T-cell (primary cell): ENCODE measurements at regions not wholly inside any gene's neighbourhood (a gene's known extent, or its start where the extent isn't known, plus 50 kb on each side); places are given as distances from the start of the nearest gene placed in this dataset.
A peak's percentile ranks its signal among the peaks of the same experiment; 100 is the strongest.
"Not testable (repeated sequence)": the region's sequence is repeated elsewhere in the genome, so short reads cannot be mapped to it uniquely, and the experiment has no call there.

Experiments used
- ATAC-seq, 4 experiments: fragments of 200-7000 bp in 3 of 4; fragments of 150-1000 bp in 1 of 4; cut with Tn5 transposase; replicated peaks in 1 of 4; 1 replicate in 3 of 4; 2 replicates in 1 of 4; pipeline ENCODE4 v1.10.0; 2021; ENCODE audit warnings: moderate library complexity in 3 of 4, mild to moderate bottlenecking in 2 of 4, moderate number of reproducible peaks in 1 of 4
- CTCF ChIA-PET, 2 donors: fragments of 300-600 bp; sonication (Branson Sonifier 250); formaldehyde crosslinking; loops; one replicate each; lab custom pipeline; 2022; ENCODE audit warnings: antibody characterized with exemption in 2 of 2; lab: Charles Lee
- POLR2A ChIA-PET, 2 donors: fragments of 300-600 bp; sonication (Branson Sonifier 250); formaldehyde crosslinking; loops; one replicate each; lab custom pipeline; 2022; ENCODE audit warnings: antibody characterized with exemption in 2 of 2; lab: Charles Lee
- DNase-seq, 35 experiments: peaks; one replicate each; pipeline versions ENCODE4 v3.0.0 to v3.0.0-alpha.2; 2013 to 2023
- H3K27ac ChIP-seq: one replicate; pipeline ENCODE4 v1.5.1; 2013; ENCODE audit warnings: low read length
- H3K27me3 ChIP-seq, 2 experiments: replicated peaks in 1 of 2; 1 replicate in 1 of 2; 2 replicates in 1 of 2; pipeline versions ENCODE4 v1.6.1 to v1.7.0; 2013; ENCODE audit warnings: low read length in 1 of 2, mixed read lengths in 1 of 2; ENCODE audit not compliant: control insufficient read depth in 2 of 2, insufficient read depth in 2 of 2; ENCODE audit errors: extremely low read depth in 1 of 2
- H3K36me3 ChIP-seq, 2 donors: 1 replicate in 1 of 2; 2 replicates in 1 of 2; pipeline versions ENCODE4 v1.6.1 to v1.7.0; 2013; ENCODE audit warnings: low read length in 1 of 2; ENCODE audit not compliant: control insufficient read depth in 2 of 2, insufficient read depth in 1 of 2; ENCODE audit errors: extremely low read depth in 1 of 2
- H3K4me1 ChIP-seq, 2 experiments: 1 replicate in 1 of 2; 2 replicates in 1 of 2; pipeline versions ENCODE4 v1.6.1 to v1.7.0; 2013; ENCODE audit warnings: low read length in 2 of 2, mixed read lengths in 1 of 2; ENCODE audit not compliant: insufficient read depth in 2 of 2, control insufficient read depth in 1 of 2; ENCODE audit errors: extremely low read depth in 1 of 2
- H3K4me3 ChIP-seq, 2 donors: 1 replicate in 1 of 2; 2 replicates in 1 of 2; pipeline versions ENCODE4 v1.5.1 to v1.7.0; 2013; ENCODE audit warnings: mild to moderate bottlenecking in 2 of 2, low read length in 1 of 2, moderate library complexity in 1 of 2; ENCODE audit not compliant: control insufficient read depth in 1 of 2; ENCODE audit errors: extremely low read depth in 1 of 2
- H3K9me3 ChIP-seq: 2 replicates; pipeline ENCODE4 v1.7.0; 2013
- H3K27ac Mint-ChIP-seq, 2 donors: one replicate each; pipeline ENCODE4 v1.8.0; 2020 to 2021; ENCODE audit warnings: mild to moderate bottlenecking in 2 of 2, mixed read lengths in 2 of 2
- H3K27me3 Mint-ChIP-seq, 2 donors: one replicate each; pipeline ENCODE4 v1.8.0; 2021 to 2022; ENCODE audit warnings: mixed read lengths in 2 of 2
- H3K36me3 Mint-ChIP-seq: one replicate; pipeline ENCODE4 v1.8.0; 2021; ENCODE audit warnings: mixed read lengths
- H3K4me1 Mint-ChIP-seq, 3 donors: one replicate each; pipeline ENCODE4 v1.8.0; 2020 to 2022; ENCODE audit warnings: mixed read lengths in 3 of 3, mild to moderate bottlenecking in 1 of 3
- H3K4me3 Mint-ChIP-seq, 3 donors: one replicate each; pipeline ENCODE4 v1.8.0; 2020 to 2022; ENCODE audit warnings: mild to moderate bottlenecking in 3 of 3, mixed read lengths in 3 of 3, moderate library complexity in 3 of 3
- H3K9me3 Mint-ChIP-seq, 3 donors: one replicate each; pipeline ENCODE4 v1.8.0; 2020 to 2022; ENCODE audit warnings: mixed read lengths in 3 of 3
- WGBS: methylation state at CpG from one replicate; pipeline ENCODE4 v1.1.5; 2013; ENCODE audit warnings: missing lambda C conversion rate; ENCODE audit not compliant: insufficient coverage; 5-methylcytosine and 5-hydroxymethylcytosine counted together

- H3K4me3 Mint-ChIP-seq, result no peak overlapping the region
- CTCF ChIA-PET, result no interaction called here
- no peaks in the 10 kb centered on the region for H3K36me3 Mint-ChIP-seq
- no peaks in the 10 kb centered on the region for H3K4me1 ChIP-seq
- H3K27me3 Mint-ChIP-seq, result peaks cover 0 to 4% of the 10 kb centered on the region in 2 donors
- 100% methylated on average over 2 of the region's 10 CpGs for WGBS
- H3K27ac Mint-ChIP-seq, result no peak overlapping the region
- no peak overlapping the region for H3K27ac ChIP-seq
- H3K9me3 Mint-ChIP-seq, result no peaks in the 10 kb centered on the region
- no peaks in the 10 kb centered on the region for H3K4me1 Mint-ChIP-seq
- H3K9me3 ChIP-seq, result no peaks in the 10 kb centered on the region
- no peaks in the 10 kb centered on the region for H3K36me3 ChIP-seq
- POLR2A ChIA-PET, result no interaction called here
- DNase-seq, result no peak
- H3K4me3 ChIP-seq, result no peak overlapping the region
- no peaks in the 10 kb centered on the region for H3K27me3 ChIP-seq
- no peak for ATAC-seq
These were observed 98.6 kb upstream of the OSBPL11 start for GRCh38 chr3:125693887-125694286.

- ATAC-seq (no peak), DNase-seq (no peak)
- Histone ChIP-seq H3K9me3 (no peaks in the 10 kb centered on the region), H3K27me3 (no peaks in the 10 kb centered on the region), H3K36me3 (no peaks in the 10 kb centered on the region), H3K4me1 (no peaks in the 10 kb centered on the region), H3K4me3 (no peak overlapping the region), H3K27ac (no peak overlapping the region)
- WGBS, result 93% methylated on average over 3 of the region's 14 CpGs
- H3K27ac Mint-ChIP-seq, result no peak overlapping the region
- no peaks in the 10 kb centered on the region for H3K9me3 Mint-ChIP-seq
- H3K4me3 Mint-ChIP-seq, result no peak overlapping the region
- peaks cover 0 to 4% of the 10 kb centered on the region in 2 donors for H3K27me3 Mint-ChIP-seq
- CTCF ChIA-PET, result no interaction called here
- H3K4me1 Mint-ChIP-seq, result no peaks in the 10 kb centered on the region
- H3K36me3 Mint-ChIP-seq, result no peaks in the 10 kb centered on the region
- POLR2A ChIA-PET, result no interaction called here
These were observed 99.5 kb upstream of the OSBPL11 start for GRCh38 chr3:125694761-125695294.

GRCh38 chr3:125695688-125696087, 100.4 kb upstream of the OSBPL11 start:
- ChIA-PET POLR2A (no interaction called here), CTCF (no interaction called here)

GRCh38 chr3:125697126-125697525, 101.8 kb upstream of the OSBPL11 start:
- not testable (repeated sequence) for H3K4me3 Mint-ChIP-seq

More at GRCh38 chr3:125695688-125696087, 100.4 kb upstream of the OSBPL11 start:
- DNase-seq (no peak), ATAC-seq (no peak)
- H3K9me3 ChIP-seq, result no peaks in the 10 kb centered on the region
- no peak overlapping the region for H3K4me3 ChIP-seq
- WGBS, result 96% methylated on average over 4 of the region's 6 CpGs
- no peaks in the 10 kb centered on the region for H3K4me1 ChIP-seq
- no peaks in the 10 kb centered on the region for H3K27me3 ChIP-seq
- H3K27ac ChIP-seq, result no peak overlapping the region
- H3K36me3 Mint-ChIP-seq, result no peaks in the 10 kb centered on the region
- H3K27ac Mint-ChIP-seq, result no peak overlapping the region
- H3K36me3 ChIP-seq, result no peaks in the 10 kb centered on the region
- no peak overlapping the region for H3K4me3 Mint-ChIP-seq
- no peaks in the 10 kb centered on the region for H3K4me1 Mint-ChIP-seq
- no peaks in the 10 kb centered on the region for H3K9me3 Mint-ChIP-seq
- H3K27me3 Mint-ChIP-seq, result peaks cover 0 to 4% of the 10 kb centered on the region in 2 donors

GRCh38 chr3:125697979-125698640, 102.8 kb upstream of the OSBPL11 start:
- H3K4me1 ChIP-seq, H3K4me3 ChIP-seq, H3K27me3 Mint-ChIP-seq, H3K27ac Mint-ChIP-seq, H3K4me1 Mint-ChIP-seq, H3K4me3 Mint-ChIP-seq, H3K9me3 Mint-ChIP-seq, CTCF ChIA-PET, H3K27me3 ChIP-seq, H3K36me3 ChIP-seq, H3K27ac ChIP-seq, H3K9me3 ChIP-seq, ATAC-seq, POLR2A ChIA-PET, H3K36me3 Mint-ChIP-seq: not testable (repeated sequence)
- DNase-seq, result peak in 13 of 35 experiments; percentile 4 to 37 (median 7)
- WGBS, result 95% methylated on average over 5 of the region's 13 CpGs

More at GRCh38 chr3:125697126-125697525, 101.8 kb upstream of the OSBPL11 start:
- POLR2A ChIA-PET, H3K27ac ChIP-seq, H3K36me3 ChIP-seq, H3K4me1 Mint-ChIP-seq, H3K27me3 Mint-ChIP-seq, CTCF ChIA-PET, H3K4me3 ChIP-seq, H3K27ac Mint-ChIP-seq, H3K4me1 ChIP-seq, H3K36me3 Mint-ChIP-seq, H3K27me3 ChIP-seq, DNase-seq, H3K9me3 ChIP-seq, ATAC-seq, H3K9me3 Mint-ChIP-seq: not testable (repeated sequence)
- no CpG with 5 or more reads among the region's 2 CpGs for WGBS

- WGBS, result 95% methylated on average over 4 of the region's 24 CpGs
- no peak overlapping the region for H3K27ac Mint-ChIP-seq
These were observed 120.4 kb upstream of the OSBPL11 start for GRCh38 chr3:125715651-125716050.

More at GRCh38 chr3:125715651-125716050, 120.4 kb upstream of the OSBPL11 start:
- Mint-ChIP-seq H3K27me3 (peaks cover 0 to 8% of the 10 kb centered on the region in 2 donors), H3K9me3 (no peaks in the 10 kb centered on the region), H3K4me1 (no peaks in the 10 kb centered on the region), H3K4me3 (no peak overlapping the region), H3K36me3 (no peaks in the 10 kb centered on the region)
- ChIA-PET CTCF (no interaction called here), POLR2A (no interaction called here)
- Histone ChIP-seq H3K27me3 (no peaks in the 10 kb centered on the region), H3K4me1 (no peaks in the 10 kb centered on the region), H3K4me3 (no peak overlapping the region), H3K36me3 (no peaks in the 10 kb centered on the region), H3K27ac (no peak overlapping the region), H3K9me3 (no peaks in the 10 kb centered on the region)
- DNase-seq, result no peak
- ATAC-seq, result no peak
